ENCODE measurements at regions not wholly inside any gene's neighbourhood (a gene's known extent, or its start where the extent isn't known, plus 50 kb on each side); places are given as distances from the start of the nearest gene placed in this dataset.

DNA sequence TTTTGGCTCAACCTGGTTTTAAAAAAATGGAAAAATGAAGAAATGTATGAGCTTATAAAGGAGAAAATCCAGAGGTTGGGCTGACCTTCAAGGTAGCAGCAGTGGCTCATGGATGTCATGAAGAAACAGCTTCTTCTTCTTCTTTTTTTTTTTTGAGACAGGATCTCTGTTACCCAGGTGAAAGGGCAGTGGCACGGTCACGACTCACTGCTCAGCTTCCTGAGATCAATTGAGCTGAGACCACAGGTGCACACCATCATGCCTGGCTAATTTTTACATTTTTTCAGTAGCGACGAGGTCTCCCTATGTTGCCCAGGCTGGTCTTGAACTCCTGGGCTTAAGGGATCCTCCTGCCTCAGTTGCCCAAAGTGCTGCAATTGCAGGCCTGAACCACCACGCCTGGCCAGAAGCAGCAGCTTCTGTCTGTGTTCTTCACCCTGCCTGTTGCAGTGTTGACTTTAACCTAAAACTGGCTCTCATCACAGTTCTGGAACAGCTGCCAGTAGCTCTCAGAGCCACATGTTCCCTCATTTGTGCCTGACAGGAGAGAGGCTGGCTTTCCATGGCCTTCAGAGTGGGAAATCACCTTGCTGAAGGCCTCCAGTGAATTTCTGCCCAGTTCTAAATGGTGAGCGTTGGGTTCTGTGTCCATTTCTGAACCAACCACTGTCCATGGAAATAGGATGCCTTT, 117.7 kb downstream of the PFKFB3 start:
- no peaks in the 10 kb centered on the region for H3K4me1 ChIP-seq (replicated peaks in 1 of 4; ENCODE audit: control insufficient read depth in 3 of 4, insufficient read depth in 4 of 4, low read length in 3 of 4)
- no peak overlapping the region for H2BK5ac ChIP-seq (ENCODE audit: low read depth, low read length)
- H3K9ac ChIP-seq (replicated peaks in 1 of 4; ENCODE audit: extremely low read depth in 1 of 4, low read depth in 3 of 4, low read length in 3 of 4): no peak overlapping the region
- H2AK5ac ChIP-seq (ENCODE audit: low read depth, low read length): no peak overlapping the region
- H3K56ac ChIP-seq (replicated peaks; ENCODE audit: insufficient read length, low read depth, low read length): no peak overlapping the region
- no peaks in the 10 kb centered on the region for H3K27me3 ChIP-seq (replicated peaks in 1 of 4; ENCODE audit: control insufficient read depth in 3 of 4, extremely low read depth in 1 of 4, insufficient read depth in 3 of 4, low read length in 3 of 4)
- no peak overlapping the region for H4K91ac ChIP-seq (replicated peaks; ENCODE audit: insufficient read length, low read length)
- no peak overlapping the region for H3K4ac ChIP-seq (replicated peaks; ENCODE audit: insufficient read length, low read depth, low read length)
- H2BK120ac ChIP-seq (replicated peaks; ENCODE audit: low read depth, low read length): no peak overlapping the region
- no peaks in the 10 kb centered on the region for H3K23me2 ChIP-seq (ENCODE audit: low read depth, low read length)
- H3K14ac ChIP-seq (ENCODE audit: insufficient read length): no peak overlapping the region
- no peak for DNase-seq (ENCODE audit: low read depth in 1 of 2, low spot score in 2 of 2)
- FAIRE-seq: no peak
- no peak overlapping the region for H2BK12ac ChIP-seq (ENCODE audit: low read depth, low read length)
- no peak overlapping the region for H3K4me2 ChIP-seq (ENCODE audit: insufficient read depth in 1 of 2, low read depth in 2 of 2, low read length in 2 of 2)
- 87% methylated on average over 6 of the region's 6 CpGs; no CpG with 5 or more reads in 1 of the 2 experiments for WGBS, 2 experiments (ENCODE audit: extremely low coverage in 1 of 2, insufficient coverage in 1 of 2, insufficient read length in 1 of 2, insufficient replicate concordance in 2 of 2, low coverage in 1 of 2, low lambda C conversion rate in 2 of 2, missing lambda C conversion rate in 1 of 2)
- no peak overlapping the region for H3K23ac ChIP-seq (ENCODE audit: insufficient read length)
- no peak overlapping the region for H4K8ac ChIP-seq (ENCODE audit: extremely low read depth, insufficient read depth, low read length)
- ChIA-PET POLR2A (ENCODE audit: partially characterized antibody) (no interaction called here), CTCF (ENCODE audit: partially characterized antibody) (interaction anchor here (0.9 to 1.1 kb wide), 2 partner anchors 225 to 348 kb away, joined by 3 to 4 read pairs; no protein-coding TSS in a partner anchor)
- TF ChIP-seq, protein P1, sequence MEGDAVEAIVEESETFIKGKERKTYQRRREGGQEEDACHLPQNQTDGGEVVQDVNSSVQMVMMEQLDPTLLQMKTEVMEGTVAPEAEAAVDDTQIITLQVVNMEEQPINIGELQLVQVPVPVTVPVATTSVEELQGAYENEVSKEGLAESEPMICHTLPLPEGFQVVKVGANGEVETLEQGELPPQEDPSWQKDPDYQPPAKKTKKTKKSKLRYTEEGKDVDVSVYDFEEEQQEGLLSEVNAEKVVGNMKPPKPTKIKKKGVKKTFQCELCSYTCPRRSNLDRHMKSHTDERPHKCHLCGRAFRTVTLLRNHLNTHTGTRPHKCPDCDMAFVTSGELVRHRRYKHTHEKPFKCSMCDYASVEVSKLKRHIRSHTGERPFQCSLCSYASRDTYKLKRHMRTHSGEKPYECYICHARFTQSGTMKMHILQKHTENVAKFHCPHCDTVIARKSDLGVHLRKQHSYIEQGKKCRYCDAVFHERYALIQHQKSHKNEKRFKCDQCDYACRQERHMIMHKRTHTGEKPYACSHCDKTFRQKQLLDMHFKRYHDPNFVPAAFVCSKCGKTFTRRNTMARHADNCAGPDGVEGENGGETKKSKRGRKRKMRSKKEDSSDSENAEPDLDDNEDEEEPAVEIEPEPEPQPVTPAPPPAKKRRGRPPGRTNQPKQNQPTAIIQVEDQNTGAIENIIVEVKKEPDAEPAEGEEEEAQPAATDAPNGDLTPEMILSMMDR (IDR thresholded peaks at IDR 0.05; ENCODE audit: control extremely low read depth in 1 of 3, insufficient read depth in 1 of 3, low read depth in 1 of 3, low read length in 3 of 3): no peak
- TF ChIP-seq RXRA (IDR thresholded peaks at IDR 0.05; ENCODE audit: insufficient read depth, low read depth, low read length): no peak
- no peak for TF ChIP-seq CHD2 (IDR thresholded peaks at IDR 0.05; ENCODE audit: low read length)
- TF ChIP-seq NANOG (IDR thresholded peaks at IDR 0.05; ENCODE audit: insufficient read depth, low read depth, low read length, poor library complexity, severe bottlenecking): no peak
- no peak for TF ChIP-seq SIRT6 (IDR thresholded peaks at IDR 0.05; ENCODE audit: low read length)
- H2BK20ac ChIP-seq (ENCODE audit: low read length): no peak overlapping the region; the same call in 1 of the 2 replicates
- H3K79me1 ChIP-seq (ENCODE audit: low read depth, low read length): no peaks in the 10 kb centered on the region
- no peak overlapping the region for H3K4me3 ChIP-seq (ENCODE audit: extremely low read depth in 1 of 4, insufficient read depth in 2 of 4, low read depth in 3 of 4, low read length in 4 of 4)
- H4K20me1 ChIP-seq (replicated peaks in 1 of 2; ENCODE audit: control insufficient read depth in 1 of 2, insufficient read depth in 2 of 2, low read length in 2 of 2): no peaks in the 10 kb centered on the region
- no peak overlapping the region for H2BK15ac ChIP-seq (ENCODE audit: low read length)
- H3K36me3 ChIP-seq (ENCODE audit: control insufficient read depth in 2 of 4, insufficient read depth in 4 of 4, low read length in 3 of 4): no peaks in the 10 kb centered on the region
- no peaks in the 10 kb centered on the region for H3K79me2 ChIP-seq (ENCODE audit: control insufficient read depth in 1 of 2, insufficient read depth in 2 of 2, low read length in 2 of 2)
- H3K27ac ChIP-seq (ENCODE audit: low read depth, low read length): no peak overlapping the region
- no peak overlapping the region for H3K18ac ChIP-seq (ENCODE audit: extremely low read depth, low read length)
- no peak overlapping the region for H2AFZ ChIP-seq (ENCODE audit: low read length)
- H3K9me3 ChIP-seq (ENCODE audit: insufficient read depth in 2 of 2, low read depth in 1 of 2, low read length in 1 of 2): no peaks in the 10 kb centered on the region
- no peak overlapping the region for H4K5ac ChIP-seq (ENCODE audit: insufficient read length, low read depth, low read length)

Measured in H1 (cell line).